HG03565 (cell line): ENCODE measurements at regions not wholly inside any gene's neighbourhood (a gene's known extent, or its start where the extent isn't known, plus 50 kb on each side); places are given as distances from the start of the nearest gene placed in this dataset.
"Not testable (repeated sequence)": the region's sequence is repeated elsewhere in the genome, so short reads cannot be mapped to it uniquely, and the experiment has no call there.

ENCODE experiments used
- ATAC-seq: cut with Tn5 transposase; IDR thresholded peaks from one replicate; pipeline ENCODE4 v1.9.1; 2021; ENCODE audit warnings: mild to moderate bottlenecking, moderate library complexity; ENCODE audit not compliant: unreplicated experiment

- no peak for ATAC-seq
Observed at GRCh38 chr14:85883966-85884365, 354.0 kb downstream of the FLRT2 start.

GRCh38 chr14:85883101-85883500 lies 353.2 kb downstream of the FLRT2 start:
- ATAC-seq: no peak

- no peak for ATAC-seq
Observed at GRCh38 chr14:85881935-85882334, 352.0 kb downstream of the FLRT2 start.

GRCh38 chr14:85878874-85879273 lies 348.9 kb downstream of the FLRT2 start:
- ATAC-seq: no peak

GRCh38 chr14:85873006-85873405 lies 343.1 kb downstream of the FLRT2 start:
- no peak for ATAC-seq

GRCh38 chr14:85867450-85867849 lies 337.5 kb downstream of the FLRT2 start:
- no peak for ATAC-seq

GRCh38 chr14:85865701-85866100 lies 335.8 kb downstream of the FLRT2 start:
- no peak for ATAC-seq

GRCh38 chr14:85858634-85859033 lies 328.7 kb downstream of the FLRT2 start:
- no peak for ATAC-seq

- ATAC-seq: no peak
Observed at GRCh38 chr14:85856430-85856829, 326.5 kb downstream of the FLRT2 start.

- no peak for ATAC-seq
Observed at GRCh38 chr14:85853996-85854526, 324.1 kb downstream of the FLRT2 start.

- ATAC-seq: no peak
Observed at GRCh38 chr14:85852906-85853305, 323.0 kb downstream of the FLRT2 start.

GRCh38 chr14:85852123-85852522 lies 322.2 kb downstream of the FLRT2 start:
- not testable (repeated sequence) for ATAC-seq

GRCh38 chr14:85830549-85830948 lies 300.6 kb downstream of the FLRT2 start:
- not testable (repeated sequence) for ATAC-seq

- ATAC-seq: not testable (repeated sequence)
Observed at GRCh38 chr14:85829601-85830000, 299.7 kb downstream of the FLRT2 start.

GRCh38 chr14:85824526-85824925 lies 294.6 kb downstream of the FLRT2 start:
- ATAC-seq: no peak

- ATAC-seq: no peak
Observed at GRCh38 chr14:85822236-85822635, 292.3 kb downstream of the FLRT2 start.

GRCh38 chr14:85817430-85817829 lies 287.5 kb downstream of the FLRT2 start:
- ATAC-seq: no peak

- no peak for ATAC-seq
Observed at GRCh38 chr14:85813040-85813439, 283.1 kb downstream of the FLRT2 start.

GRCh38 chr14:85811340-85811739 lies 281.4 kb downstream of the FLRT2 start:
- no peak for ATAC-seq

GRCh38 chr14:85799668-85800067 lies 269.7 kb downstream of the FLRT2 start:
- ATAC-seq: no peak

- no peak for ATAC-seq
Observed at GRCh38 chr14:85798856-85799255, 268.9 kb downstream of the FLRT2 start.

GRCh38 chr14:85793533-85793932 lies 263.6 kb downstream of the FLRT2 start:
- no peak for ATAC-seq

- no peak for ATAC-seq
Observed at GRCh38 chr14:85789506-85789905, 259.6 kb downstream of the FLRT2 start.
